ENCODE measurements at regions not wholly inside any gene's neighbourhood (a gene's known extent, or its start where the extent isn't known, plus 50 kb on each side); places are given as distances from the start of the nearest gene placed in this dataset.
A peak's percentile ranks its signal among the peaks of the same experiment; 100 is the strongest.

DNA sequence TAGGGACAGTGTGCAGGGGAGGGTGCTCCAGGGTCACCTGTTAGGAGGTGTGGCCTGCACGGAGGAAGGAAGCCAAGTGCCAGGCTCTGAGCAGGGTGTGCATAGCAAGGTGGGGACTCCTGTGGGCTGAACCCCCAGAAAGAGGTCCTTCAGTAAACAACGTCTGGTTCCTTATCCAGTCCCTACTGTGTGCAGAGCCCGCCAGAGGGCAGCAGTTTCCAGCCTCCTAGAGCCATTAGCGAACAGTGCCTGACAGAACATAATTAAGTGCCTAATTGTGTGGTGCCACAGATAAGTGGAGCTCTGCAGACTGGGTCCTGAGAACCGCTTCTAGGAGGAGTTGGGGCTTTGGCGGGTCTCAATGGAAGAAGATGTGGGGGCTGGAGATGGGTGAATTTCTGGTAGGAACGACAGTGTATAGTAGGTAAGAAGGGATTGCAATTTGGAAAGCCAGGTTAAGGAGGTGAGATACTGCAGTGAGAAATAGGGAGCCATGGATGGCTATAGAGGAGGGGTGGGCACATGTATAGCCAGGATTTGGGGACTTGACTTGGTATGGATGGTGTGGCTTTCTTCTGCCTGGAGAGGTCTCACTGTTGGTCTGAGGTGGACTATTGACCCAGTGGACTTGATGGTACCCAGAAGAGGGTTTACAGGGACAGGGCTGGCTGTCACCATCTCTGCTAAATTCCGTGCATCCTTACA, 323.1 kb downstream of the ZNF536 start:
- TF ChIP-seq CTCF (IDR thresholded peaks at IDR 0.05; ENCODE audit: low read depth, low read length), result no peak
- Histone ChIP-seq H3K4me1 (ENCODE audit: low read depth) (no peaks in the 10 kb centered on the region), H3K36me3 (no peaks in the 10 kb centered on the region), H3K27ac (no peak overlapping the region), H3K9me3 (ENCODE audit: low read depth) (no peaks in the 10 kb centered on the region), H3K27me3 (peaks cover 39% of the 10 kb centered on the region), H3K4me3 (no peak overlapping the region)
- DNase-seq (ENCODE audit: low read depth in 1 of 2, low spot score in 1 of 2), result peak in 1 of 2 donors; percentile 48

DNA sequence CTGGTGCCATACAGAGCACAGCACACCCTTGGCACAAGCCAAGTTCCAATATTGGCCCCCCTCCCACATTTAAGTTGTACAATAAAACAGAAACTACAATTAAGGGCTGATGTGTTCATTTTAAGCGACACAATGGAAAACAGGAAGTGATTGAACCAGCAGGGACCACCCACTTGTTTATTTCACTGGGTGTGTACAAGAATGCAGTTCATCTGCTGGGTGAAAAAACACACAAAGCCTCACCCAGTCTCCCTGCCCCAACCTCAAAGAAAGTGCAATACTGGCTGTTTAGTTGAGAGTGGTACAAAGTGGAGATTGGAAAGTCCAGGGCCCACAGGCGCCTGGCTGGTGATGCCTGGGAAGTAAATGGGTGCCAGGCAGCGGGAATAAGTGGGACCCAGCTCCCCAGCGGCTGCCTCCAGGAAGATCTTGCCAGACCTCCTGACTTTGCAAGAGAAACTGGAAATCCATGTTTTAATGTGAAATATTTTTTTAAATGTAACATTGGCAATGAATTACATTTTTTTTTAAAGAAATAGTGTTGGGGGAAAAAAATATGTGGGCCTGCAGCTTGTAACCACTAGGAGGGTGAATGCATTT, 322.1 kb downstream of the ZNF536 start:
- no peak overlapping the region for H3K4me3 ChIP-seq
- TF ChIP-seq CTCF (IDR thresholded peaks at IDR 0.05; ENCODE audit: low read depth, low read length), result no peak
- no peaks in the 10 kb centered on the region for H3K9me3 ChIP-seq (ENCODE audit: low read depth)
- no peaks in the 10 kb centered on the region for H3K4me1 ChIP-seq (ENCODE audit: low read depth)
- H3K27me3 ChIP-seq, result peaks cover 50% of the 10 kb centered on the region
- no peaks in the 10 kb centered on the region for H3K36me3 ChIP-seq
- no peak for DNase-seq (ENCODE audit: low read depth in 1 of 2, low spot score in 1 of 2)
- no peak overlapping the region for H3K27ac ChIP-seq

DNA sequence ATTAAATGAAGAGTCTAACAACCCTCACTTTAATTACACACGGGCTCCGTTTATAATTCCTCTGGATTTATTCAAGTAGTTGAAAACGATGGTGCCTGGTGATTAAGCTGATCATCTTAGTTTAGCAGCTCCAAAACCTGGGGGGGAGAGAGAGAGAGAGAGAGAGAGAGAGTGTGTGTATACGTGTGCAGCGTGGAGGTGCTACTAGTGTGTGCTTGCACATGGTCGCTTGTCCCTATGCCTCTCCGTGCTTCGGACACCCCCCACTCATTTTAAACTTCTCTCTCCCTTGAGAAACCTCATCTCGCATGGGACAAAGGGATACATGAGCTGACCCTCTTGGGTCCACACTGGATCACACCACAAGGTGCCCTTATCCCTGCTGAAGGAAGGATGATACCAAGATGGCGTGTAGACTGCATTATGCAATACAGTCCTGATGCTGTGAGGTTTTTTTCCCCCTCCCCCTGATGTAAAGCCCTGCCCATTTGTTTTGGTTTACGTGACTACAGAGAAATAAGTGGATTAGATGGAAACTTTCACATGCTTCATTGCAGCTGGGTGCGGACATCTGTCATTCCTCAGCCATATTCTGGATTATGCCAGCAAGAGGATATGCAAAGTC, 320.8 kb downstream of the ZNF536 start:
- Histone ChIP-seq H3K27me3 (peaks cover 62% of the 10 kb centered on the region), H3K9me3 (ENCODE audit: low read depth) (no peaks in the 10 kb centered on the region), H3K4me1 (ENCODE audit: low read depth) (no peaks in the 10 kb centered on the region), H3K4me3 (no peak overlapping the region), H3K36me3 (no peaks in the 10 kb centered on the region), H3K27ac (no peak overlapping the region)
- TF ChIP-seq CTCF (IDR thresholded peaks at IDR 0.05; ENCODE audit: low read depth, low read length), result no peak
- DNase-seq (ENCODE audit: low read depth in 1 of 2, low spot score in 1 of 2), result no peak

GRCh38 chr19:30692181-30692811, 320.1 kb downstream of the ZNF536 start:
- no peaks in the 10 kb centered on the region for H3K36me3 ChIP-seq
- H3K27ac ChIP-seq, result no peak overlapping the region
- no peak overlapping the region for H3K4me3 ChIP-seq
- no peak for TF ChIP-seq CTCF (IDR thresholded peaks at IDR 0.05; ENCODE audit: low read depth, low read length)
- peak in 1 of 2 donors; percentile 6 for DNase-seq (ENCODE audit: low read depth in 1 of 2, low spot score in 1 of 2)
- no peaks in the 10 kb centered on the region for H3K4me1 ChIP-seq (ENCODE audit: low read depth)
- H3K27me3 ChIP-seq, result peaks cover 69% of the 10 kb centered on the region
- H3K9me3 ChIP-seq (ENCODE audit: low read depth), result no peaks in the 10 kb centered on the region

DNA sequence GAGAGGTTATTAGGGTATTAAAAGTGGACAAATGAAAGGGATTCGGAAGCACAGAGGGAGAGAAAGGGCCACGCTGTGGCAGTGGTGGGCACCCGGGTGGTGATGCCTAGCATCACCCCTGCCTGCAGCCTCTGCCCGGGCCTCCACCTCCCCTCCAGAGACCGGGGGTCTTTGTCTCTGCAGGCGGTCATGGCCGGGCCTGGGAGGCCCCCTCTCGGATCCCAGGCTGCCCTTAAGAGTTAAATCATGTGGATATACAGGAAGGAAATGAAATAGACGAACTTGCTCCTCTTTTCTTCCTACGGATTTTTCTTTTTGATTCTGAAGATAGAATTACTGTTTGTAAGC, 319.6 kb downstream of the ZNF536 start:
- Histone ChIP-seq H3K27me3 (peaks cover 69% of the 10 kb centered on the region), H3K9me3 (ENCODE audit: low read depth) (no peaks in the 10 kb centered on the region), H3K27ac (no peak overlapping the region), H3K4me1 (ENCODE audit: low read depth) (no peaks in the 10 kb centered on the region), H3K36me3 (no peaks in the 10 kb centered on the region), H3K4me3 (no peak overlapping the region)
- no peak for DNase-seq (ENCODE audit: low read depth in 1 of 2, low spot score in 1 of 2)
- TF ChIP-seq CTCF (IDR thresholded peaks at IDR 0.05; ENCODE audit: low read depth, low read length), result no peak
